ENCODE measurements at regions not wholly inside any gene's neighbourhood (a gene's known extent, or its start where the extent isn't known, plus 50 kb on each side); places are given as distances from the start of the nearest gene placed in this dataset.
"Not testable (repeated sequence)": the region's sequence is repeated elsewhere in the genome, so short reads cannot be mapped to it uniquely, and the experiment has no call there.

GRCh38 chrX:129092242-129092641 lies 431.0 kb downstream of the SMARCA1 start:
- TF ChIP-seq CTCF (IDR thresholded peaks at IDR 0.05; ENCODE audit: poor library complexity) (no peak), EZH2 (IDR thresholded peaks at IDR 0.05; ENCODE audit: borderline replicate concordance) (no peak), EZH2phosphoT487 (IDR thresholded peaks at IDR 0.05; ENCODE audit: low read depth, severe bottlenecking, unreplicated experiment) (no peak)
- no peaks in the 10 kb centered on the region for H3K79me2 ChIP-seq
- H3K27me3 ChIP-seq: no peaks in the 10 kb centered on the region
- no peaks in the 10 kb centered on the region for H3K9me2 ChIP-seq (replicated peaks; ENCODE audit: insufficient read depth)
- no peak overlapping the region for H3K4me2 ChIP-seq
- no peak for DNase-seq (ENCODE audit: low spot score)
- no peak overlapping the region for H3K27ac ChIP-seq
- no peak overlapping the region for H2AFZ ChIP-seq
- 77% methylated on average over 2 of the region's 2 CpGs for WGBS (ENCODE audit: low lambda C conversion rate, missing lambda C conversion rate)
- H3K9me3 ChIP-seq (ENCODE audit: low read depth): no peaks in the 10 kb centered on the region
- no peaks in the 10 kb centered on the region for H3K36me3 ChIP-seq (replicated peaks; ENCODE audit: insufficient read depth, low read depth)
- no peaks in the 10 kb centered on the region for H4K20me1 ChIP-seq (ENCODE audit: insufficient read depth, poor library complexity, severe bottlenecking)
- no peak overlapping the region for H3K4me3 ChIP-seq
- no peaks in the 10 kb centered on the region for H3K4me1 ChIP-seq (ENCODE audit: insufficient read depth)

GRCh38 chrX:129091097-129091496 lies 432.2 kb downstream of the SMARCA1 start:
- Histone ChIP-seq H3K9me2 (replicated peaks; ENCODE audit: insufficient read depth) (no peaks in the 10 kb centered on the region), H3K4me3 (no peak overlapping the region), H2AFZ (no peak overlapping the region), H3K27me3 (no peaks in the 10 kb centered on the region), H3K79me2 (no peaks in the 10 kb centered on the region), H4K20me1 (ENCODE audit: insufficient read depth, poor library complexity, severe bottlenecking) (no peaks in the 10 kb centered on the region), H3K27ac (no peak overlapping the region), H3K4me2 (no peak overlapping the region), H3K9me3 (ENCODE audit: low read depth) (no peaks in the 10 kb centered on the region), H3K4me1 (ENCODE audit: insufficient read depth) (no peaks in the 10 kb centered on the region), H3K36me3 (replicated peaks; ENCODE audit: insufficient read depth, low read depth) (no peaks in the 10 kb centered on the region)
- DNase-seq (ENCODE audit: low spot score): no peak
- TF ChIP-seq EZH2phosphoT487 (IDR thresholded peaks at IDR 0.05; ENCODE audit: low read depth, severe bottlenecking, unreplicated experiment): no peak
- TF ChIP-seq CTCF (IDR thresholded peaks at IDR 0.05; ENCODE audit: poor library complexity): no peak
- TF ChIP-seq EZH2 (IDR thresholded peaks at IDR 0.05; ENCODE audit: borderline replicate concordance): no peak
- WGBS (ENCODE audit: low lambda C conversion rate, missing lambda C conversion rate): 11% methylated on average over 2 of the region's 2 CpGs

GRCh38 chrX:129086802-129087201 lies 436.5 kb downstream of the SMARCA1 start:
- no peak overlapping the region for H3K4me2 ChIP-seq
- no peaks in the 10 kb centered on the region for H3K4me1 ChIP-seq (ENCODE audit: insufficient read depth)
- H4K20me1 ChIP-seq (ENCODE audit: insufficient read depth, poor library complexity, severe bottlenecking): no peaks in the 10 kb centered on the region
- H2AFZ ChIP-seq: no peak overlapping the region
- no peak overlapping the region for H3K4me3 ChIP-seq
- no peaks in the 10 kb centered on the region for H3K79me2 ChIP-seq
- 90% methylated on average over 7 of the region's 7 CpGs for WGBS (ENCODE audit: low lambda C conversion rate, missing lambda C conversion rate)
- DNase-seq (ENCODE audit: low spot score): no peak
- no peaks in the 10 kb centered on the region for H3K36me3 ChIP-seq (replicated peaks; ENCODE audit: insufficient read depth, low read depth)
- H3K27me3 ChIP-seq: no peaks in the 10 kb centered on the region
- no peaks in the 10 kb centered on the region for H3K9me3 ChIP-seq (ENCODE audit: low read depth)
- no peak for TF ChIP-seq EZH2 (IDR thresholded peaks at IDR 0.05; ENCODE audit: borderline replicate concordance)
- TF ChIP-seq CTCF (IDR thresholded peaks at IDR 0.05; ENCODE audit: poor library complexity): no peak
- no peak for TF ChIP-seq EZH2phosphoT487 (IDR thresholded peaks at IDR 0.05; ENCODE audit: low read depth, severe bottlenecking, unreplicated experiment)
- no peaks in the 10 kb centered on the region for H3K9me2 ChIP-seq (replicated peaks; ENCODE audit: insufficient read depth)
- H3K27ac ChIP-seq: no peak overlapping the region

GRCh38 chrX:129084291-129084690 lies 439.0 kb downstream of the SMARCA1 start:
- not testable (repeated sequence) for H3K27ac ChIP-seq; H3K79me2 ChIP-seq; H3K27me3 ChIP-seq; H2AFZ ChIP-seq; H3K4me3 ChIP-seq; H3K9me3 ChIP-seq (ENCODE audit: low read depth); H3K36me3 ChIP-seq (replicated peaks; ENCODE audit: insufficient read depth, low read depth); DNase-seq (ENCODE audit: low spot score); H3K9me2 ChIP-seq (replicated peaks; ENCODE audit: insufficient read depth); H3K4me1 ChIP-seq (ENCODE audit: insufficient read depth); H4K20me1 ChIP-seq (ENCODE audit: insufficient read depth, poor library complexity, severe bottlenecking); H3K4me2 ChIP-seq
- WGBS (ENCODE audit: low lambda C conversion rate, missing lambda C conversion rate): 82% methylated on average over 3 of the region's 3 CpGs

Measured in hepatocyte (in vitro differentiated cells).